Activated CD8-positive, alpha-beta T cell treated with anti-CD3 and anti-CD28 coated beads for 36 hours (primary cell): ENCODE measurements at regions not wholly inside any gene's neighbourhood (a gene's known extent, or its start where the extent isn't known, plus 50 kb on each side); places are given as distances from the start of the nearest gene placed in this dataset.

Experiments used
- ATAC-seq: fragments of 200-7000 bp; cut with Tn5 transposase; one replicate; pipeline ENCODE4 v1.10.0; 2021; ENCODE audit warnings: mild to moderate bottlenecking, moderate library complexity
- CTCF ChIA-PET: fragments of 350-600 bp; sonication (Branson Sonifier 250); formaldehyde crosslinking; loops from one replicate; lab custom pipeline; 2021; ENCODE audit warnings: antibody characterized with exemption; lab: Charles Lee
- POLR2A ChIA-PET: fragments of 350-600 bp; sonication (Branson Sonifier 250); formaldehyde crosslinking; loops from one replicate; lab custom pipeline; 2021; ENCODE audit warnings: antibody characterized with exemption; lab: Charles Lee
- DNase-seq: peaks from one replicate; pipeline ENCODE4 v3.0.0-alpha.2; 2020
- H3K27ac Mint-ChIP-seq: one replicate; pipeline ENCODE4 v1.8.0; 2021; ENCODE audit warnings: mild to moderate bottlenecking, mixed read lengths
- H3K27me3 Mint-ChIP-seq: one replicate; pipeline ENCODE4 v1.8.0; 2021; ENCODE audit warnings: mixed read lengths
- H3K36me3 Mint-ChIP-seq: one replicate; pipeline ENCODE4 v1.8.0; 2021; ENCODE audit warnings: low read depth, mixed read lengths
- H3K4me1 Mint-ChIP-seq: one replicate; pipeline ENCODE4 v1.8.0; 2021; ENCODE audit warnings: low read depth, mixed read lengths
- H3K4me3 Mint-ChIP-seq: one replicate; pipeline ENCODE4 v1.8.0; 2021; ENCODE audit warnings: mild to moderate bottlenecking, moderate library complexity, mixed read lengths
- H3K9me3 Mint-ChIP-seq: one replicate; pipeline ENCODE4 v1.8.0; 2021; ENCODE audit warnings: mixed read lengths
- CTCF ChIP-seq: fragments of 200-600 bp; IDR thresholded peaks from one replicate; pipeline ENCODE4 v1.8.0; 2022; ENCODE audit warnings: antibody characterized with exemption, mild to moderate bottlenecking
- intact Hi-C: fragments of 100-400 bp; cut with micrococcal nuclease; formaldehyde crosslinking; loops from one replicate; pipeline ENCODE4 v1.10.0; 2022

DNA sequence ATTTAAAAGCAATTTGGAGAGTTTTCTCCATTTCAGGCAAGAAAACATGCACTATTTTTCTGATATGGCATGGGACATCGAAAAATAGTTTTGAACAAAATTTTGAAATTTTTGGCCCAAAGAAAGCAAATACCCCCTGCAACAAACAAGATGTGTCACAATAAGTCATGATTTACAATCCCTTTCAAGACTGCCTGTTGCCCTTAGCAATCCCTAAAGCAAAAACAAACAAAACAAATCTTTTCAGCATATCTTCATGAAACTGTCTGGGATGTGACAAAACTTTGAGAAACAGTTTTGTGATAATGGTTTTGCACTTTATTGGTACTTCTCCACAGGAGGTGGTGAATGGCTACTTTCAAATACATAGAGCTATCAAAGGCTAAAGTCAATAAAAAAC lies 1888.7 kb upstream of the PIK3C3 start:
- H3K4me3 Mint-ChIP-seq: no peak overlapping the region
- intact Hi-C loops: no loop called here
- ChIA-PET CTCF (no interaction called here), POLR2A (no interaction called here)
- H3K27me3 Mint-ChIP-seq: no peaks in the 10 kb centered on the region
- ATAC-seq (no peak), DNase-seq (no peak)
- no peaks in the 10 kb centered on the region for H3K4me1 Mint-ChIP-seq
- H3K27ac Mint-ChIP-seq: no peak overlapping the region
- peaks cover 9% of the 10 kb centered on the region for H3K9me3 Mint-ChIP-seq
- no peak for TF ChIP-seq CTCF
- no peaks in the 10 kb centered on the region for H3K36me3 Mint-ChIP-seq

DNA sequence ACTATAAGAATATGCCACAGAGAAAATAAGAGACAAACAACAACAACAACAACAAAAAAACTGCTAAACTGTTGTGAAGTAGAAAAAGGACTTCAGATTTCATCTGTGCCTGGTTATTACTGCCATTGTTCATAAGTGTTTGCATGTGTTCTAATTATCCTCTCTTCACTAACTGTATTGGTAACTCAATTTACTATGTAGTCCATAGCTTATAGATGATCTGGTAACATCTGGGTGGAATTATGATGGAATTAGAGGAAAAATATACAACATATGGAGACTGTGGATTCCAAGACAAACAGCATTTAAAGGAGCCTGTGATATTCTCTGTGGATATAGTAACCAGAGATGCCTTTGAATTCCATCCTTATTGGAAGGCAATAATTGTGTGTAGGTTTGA lies 1891.5 kb upstream of the PIK3C3 start:
- no peak for TF ChIP-seq CTCF
- Mint-ChIP-seq H3K27me3 (no peaks in the 10 kb centered on the region), H3K4me1 (no peaks in the 10 kb centered on the region), H3K9me3 (peaks cover 8% of the 10 kb centered on the region), H3K36me3 (no peaks in the 10 kb centered on the region), H3K4me3 (no peak overlapping the region), H3K27ac (no peak overlapping the region)
- POLR2A ChIA-PET: no interaction called here
- intact Hi-C loops: no loop called here
- CTCF ChIA-PET: no interaction called here
- DNase-seq: no peak
- no peak for ATAC-seq

DNA sequence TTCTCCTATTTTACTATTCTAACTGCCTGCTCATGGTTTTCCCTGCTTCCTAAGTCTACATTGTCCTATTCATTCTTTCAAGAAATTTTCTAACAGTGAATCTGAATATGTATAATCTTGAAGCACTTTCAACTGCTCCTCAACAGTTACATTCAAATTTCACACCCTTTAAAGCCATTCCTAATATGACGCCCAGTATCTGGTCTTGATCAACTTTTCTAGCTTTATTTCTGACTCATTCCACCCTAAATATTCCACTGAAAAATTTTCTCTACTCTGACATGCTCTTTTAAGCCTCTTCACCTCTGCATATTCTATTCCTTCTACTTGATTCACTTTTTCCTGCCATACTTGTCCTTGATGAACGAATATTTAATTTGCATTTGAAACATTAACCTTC lies 1893.9 kb upstream of the PIK3C3 start:
- Mint-ChIP-seq H3K36me3 (no peaks in the 10 kb centered on the region), H3K4me3 (no peak overlapping the region), H3K9me3 (peaks cover 8% of the 10 kb centered on the region), H3K27ac (no peak overlapping the region), H3K4me1 (no peaks in the 10 kb centered on the region), H3K27me3 (no peaks in the 10 kb centered on the region)
- no peak for TF ChIP-seq CTCF
- ATAC-seq: no peak
- intact Hi-C loops: no loop called here
- POLR2A ChIA-PET: no interaction called here
- DNase-seq: no peak
- CTCF ChIA-PET: no interaction called here

GRCh38 chr18:40060562-40060961 lies 1894.5 kb upstream of the PIK3C3 start:
- no peak for TF ChIP-seq CTCF
- ChIA-PET POLR2A (no interaction called here), CTCF (no interaction called here)
- Mint-ChIP-seq H3K36me3 (no peaks in the 10 kb centered on the region), H3K4me1 (no peaks in the 10 kb centered on the region), H3K27ac (no peak overlapping the region), H3K4me3 (no peak overlapping the region), H3K27me3 (no peaks in the 10 kb centered on the region), H3K9me3 (peaks cover 7% of the 10 kb centered on the region)
- ATAC-seq (no peak), DNase-seq (no peak)
- intact Hi-C loops: no loop called here

- Mint-ChIP-seq H3K27me3 (no peaks in the 10 kb centered on the region), H3K27ac (no peak overlapping the region), H3K4me3 (no peak overlapping the region), H3K9me3 (peaks cover 7% of the 10 kb centered on the region), H3K36me3 (no peaks in the 10 kb centered on the region), H3K4me1 (no peaks in the 10 kb centered on the region)
- no peak for DNase-seq
- ChIA-PET CTCF (no interaction called here), POLR2A (no interaction called here)
- no peak for TF ChIP-seq CTCF
- ATAC-seq: no peak
- intact Hi-C loops: no loop called here
Measured at GRCh38 chr18:40058811-40059570, 1896.0 kb upstream of the PIK3C3 start.
